Naive thymus-derived CD4-positive, alpha-beta T cell (primary cell): ENCODE measurements at regions not wholly inside any gene's neighbourhood (a gene's known extent, or its start where the extent isn't known, plus 50 kb on each side); places are given as distances from the start of the nearest gene placed in this dataset.

Experiments used
- ATAC-seq: fragments of 150-1000 bp; cut with Tn5 transposase; 2 replicates; pipeline ENCODE4 v1.10.0; 2021; ENCODE audit warnings: mild to moderate bottlenecking, moderate library complexity
- CTCF ChIA-PET: fragments of 350-600 bp; sonication (Branson Sonifier 250); formaldehyde crosslinking; loops from one replicate; lab custom pipeline; 2021; ENCODE audit warnings: antibody characterized with exemption; lab: Charles Lee
- POLR2A ChIA-PET: fragments of 350-600 bp; sonication (Branson Sonifier 250); formaldehyde crosslinking; loops from one replicate; lab custom pipeline; 2021; ENCODE audit warnings: antibody characterized with exemption, inconsistent platforms; lab: Charles Lee
- DNase-seq, 9 donors: peaks; one replicate each; pipeline versions ENCODE4 v3.0.0 to v3.0.0-alpha.2; 2020 to 2022; ENCODE audit warnings: mixed read lengths in 1 of 9
- H3K27ac ChIP-seq: one replicate; pipeline ENCODE4 v1.7.0; 2013; ENCODE audit warnings: mild to moderate bottlenecking, low read depth, low read length, moderate library complexity
- H3K27me3 ChIP-seq, 2 donors: one replicate each; pipeline ENCODE4 v1.7.0; 2013; ENCODE audit warnings: low read length in 2 of 2, mild to moderate bottlenecking in 2 of 2, moderate library complexity in 2 of 2; ENCODE audit not compliant: control insufficient read depth in 2 of 2, insufficient read depth in 2 of 2
- H3K36me3 ChIP-seq, 3 experiments: 1 replicate in 2 of 3; 2 replicates in 1 of 3; pipeline ENCODE4 v1.7.0; 2013; ENCODE audit warnings: low read length in 3 of 3, mild to moderate bottlenecking in 3 of 3, moderate library complexity in 1 of 3; ENCODE audit not compliant: insufficient read depth in 3 of 3, control insufficient read depth in 2 of 3
- H3K4me1 ChIP-seq, 2 donors: one replicate each; pipeline ENCODE4 v1.7.0; 2013; ENCODE audit warnings: low read length in 2 of 2, mild to moderate bottlenecking in 2 of 2, moderate library complexity in 1 of 2; ENCODE audit not compliant: control insufficient read depth in 2 of 2, insufficient read depth in 2 of 2
- H3K4me3 ChIP-seq: 2 replicates; pipeline ENCODE4 v1.7.0; 2013; ENCODE audit warnings: mild to moderate bottlenecking, low read length
- H3K9me3 ChIP-seq, 3 experiments: 1 replicate in 2 of 3; 2 replicates in 1 of 3; pipeline ENCODE4 v1.7.0; 2013; ENCODE audit warnings: low read length in 3 of 3; ENCODE audit not compliant: control insufficient read depth in 2 of 3
- H3K27ac Mint-ChIP-seq, 9 donors: one replicate each; pipeline ENCODE4 v1.8.0; 2020 to 2022; ENCODE audit warnings: mixed read lengths in 9 of 9, mild to moderate bottlenecking in 8 of 9, moderate library complexity in 5 of 9, inconsistent platforms in 2 of 9
- H3K27me3 Mint-ChIP-seq, 5 donors: one replicate each; pipeline ENCODE4 v1.8.0; 2021 to 2022; ENCODE audit warnings: mixed read lengths in 5 of 5, mild to moderate bottlenecking in 1 of 5
- H3K36me3 Mint-ChIP-seq, 5 donors: one replicate each; pipeline ENCODE4 v1.8.0; 2020 to 2022; ENCODE audit warnings: mixed read lengths in 5 of 5, mild to moderate bottlenecking in 3 of 5, inconsistent platforms in 1 of 5
- H3K4me1 Mint-ChIP-seq, 7 donors: one replicate each; pipeline ENCODE4 v1.8.0; 2020 to 2022; ENCODE audit warnings: mixed read lengths in 7 of 7, mild to moderate bottlenecking in 3 of 7, inconsistent platforms in 1 of 7
- H3K4me3 Mint-ChIP-seq, 10 donors: one replicate each; pipeline ENCODE4 v1.8.0; 2020 to 2022; ENCODE audit warnings: mild to moderate bottlenecking in 10 of 10, mixed read lengths in 10 of 10, moderate library complexity in 6 of 10, inconsistent platforms in 2 of 10
- H3K9me3 Mint-ChIP-seq, 11 donors: one replicate each; pipeline ENCODE4 v1.8.0; 2020 to 2022; ENCODE audit warnings: mixed read lengths in 11 of 11, mild to moderate bottlenecking in 4 of 11, inconsistent platforms in 1 of 11, moderate library complexity in 1 of 11
- intact Hi-C, 2 donors: fragments of 100-400 bp; cut with micrococcal nuclease; formaldehyde crosslinking; loops; one replicate each; pipeline ENCODE4 v1.15.1; 2023

DNA sequence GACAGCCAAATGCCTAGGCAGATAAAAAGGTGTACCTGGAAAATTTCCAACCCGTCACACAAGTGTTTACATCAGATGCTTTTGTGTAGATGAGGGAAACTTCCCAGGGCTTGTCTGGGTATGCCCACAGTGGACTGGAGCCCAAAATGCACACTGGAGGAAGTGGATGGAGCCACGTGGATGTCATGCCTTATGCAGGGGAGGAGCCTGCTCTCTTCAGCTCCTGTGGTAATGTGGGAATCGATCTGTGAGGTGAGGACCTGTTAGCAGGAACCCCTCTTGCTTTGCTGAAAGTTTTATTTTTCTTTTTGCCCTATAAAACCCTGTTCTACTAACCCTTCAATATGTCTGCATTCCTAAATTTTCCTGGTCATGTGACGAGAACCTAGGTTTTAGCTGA is 439.2 kb upstream of the CDH9 start:
- CTCF ChIA-PET: no interaction called here
- H3K27me3 ChIP-seq: no peaks in the 10 kb centered on the region
- H3K36me3 Mint-ChIP-seq: no peaks in the 10 kb centered on the region
- ATAC-seq: no peak
- H3K36me3 ChIP-seq: no peaks in the 10 kb centered on the region
- no peak overlapping the region for H3K4me3 ChIP-seq
- POLR2A ChIA-PET: no interaction called here
- H3K4me3 Mint-ChIP-seq: no peak overlapping the region
- no peaks in the 10 kb centered on the region for H3K4me1 ChIP-seq
- H3K4me1 Mint-ChIP-seq: no peaks in the 10 kb centered on the region
- intact Hi-C loops: no loop called here
- H3K9me3 ChIP-seq: peaks cover 0 to 7% (median 0%) of the 10 kb centered on the region in 3 experiments
- H3K27ac ChIP-seq: no peak overlapping the region
- H3K27me3 Mint-ChIP-seq: no peaks in the 10 kb centered on the region
- no peak overlapping the region for H3K27ac Mint-ChIP-seq
- DNase-seq: no peak
- H3K9me3 Mint-ChIP-seq: peaks cover 3 to 40% (median 8%) of the 10 kb centered on the region in 11 donors

- Histone ChIP-seq H3K4me3 (no peak overlapping the region), H3K27me3 (no peaks in the 10 kb centered on the region), H3K36me3 (no peaks in the 10 kb centered on the region), H3K27ac (no peak overlapping the region), H3K4me1 (no peaks in the 10 kb centered on the region), H3K9me3 (peaks cover 0 to 4% (median 0%) of the 10 kb centered on the region in 3 experiments)
- intact Hi-C loops: no loop called here
- no peak overlapping the region for H3K4me3 Mint-ChIP-seq
- DNase-seq: no peak
- peaks cover 3 to 45% (median 11%) of the 10 kb centered on the region in 11 donors for H3K9me3 Mint-ChIP-seq
- no peak overlapping the region for H3K27ac Mint-ChIP-seq
- no peaks in the 10 kb centered on the region for H3K27me3 Mint-ChIP-seq
- ATAC-seq: no peak
- no peaks in the 10 kb centered on the region for H3K4me1 Mint-ChIP-seq
- CTCF ChIA-PET: no interaction called here
- peaks cover 0 to 2% (median 0%) of the 10 kb centered on the region in 5 donors for H3K36me3 Mint-ChIP-seq
- POLR2A ChIA-PET: no interaction called here
Measured at GRCh38 chr5:27476356-27476988, 438.1 kb upstream of the CDH9 start.

GRCh38 chr5:27475063-27475462 is 436.7 kb upstream of the CDH9 start:
- Histone ChIP-seq H3K36me3 (no peaks in the 10 kb centered on the region), H3K27ac (no peak overlapping the region), H3K9me3 (peaks cover 0 to 4% (median 0%) of the 10 kb centered on the region in 3 experiments), H3K4me3 (no peak overlapping the region), H3K4me1 (no peaks in the 10 kb centered on the region), H3K27me3 (no peaks in the 10 kb centered on the region)
- Mint-ChIP-seq H3K36me3 (peaks cover 0 to 2% (median 0%) of the 10 kb centered on the region in 5 donors), H3K4me1 (no peaks in the 10 kb centered on the region), H3K4me3 (peak overlapping the region in 1 of 10 donors; percentile 20), H3K27ac (no peak overlapping the region), H3K27me3 (no peaks in the 10 kb centered on the region), H3K9me3 (peaks cover 3 to 45% (median 9%) of the 10 kb centered on the region in 11 donors)
- CTCF ChIA-PET: no interaction called here
- intact Hi-C loops: no loop called here
- POLR2A ChIA-PET: no interaction called here
- ATAC-seq (no peak), DNase-seq (no peak)

- H3K27me3 Mint-ChIP-seq: no peaks in the 10 kb centered on the region
- ATAC-seq: no peak
- DNase-seq: no peak
- Histone ChIP-seq H3K9me3 (peaks cover 0 to 4% (median 0%) of the 10 kb centered on the region in 3 experiments), H3K4me3 (no peak overlapping the region), H3K27me3 (no peaks in the 10 kb centered on the region), H3K27ac (no peak overlapping the region), H3K36me3 (no peaks in the 10 kb centered on the region), H3K4me1 (no peaks in the 10 kb centered on the region)
- H3K4me3 Mint-ChIP-seq: no peak overlapping the region
- H3K9me3 Mint-ChIP-seq: peaks cover 3 to 42% (median 9%) of the 10 kb centered on the region in 11 donors
- H3K36me3 Mint-ChIP-seq: peaks cover 0 to 2% (median 0%) of the 10 kb centered on the region in 5 donors
- CTCF ChIA-PET: no interaction called here
- POLR2A ChIA-PET: no interaction called here
- H3K4me1 Mint-ChIP-seq: no peaks in the 10 kb centered on the region
- intact Hi-C loops: no loop called here
- H3K27ac Mint-ChIP-seq: no peak overlapping the region
Measured at GRCh38 chr5:27474395-27474794, 436.0 kb upstream of the CDH9 start.

DNA sequence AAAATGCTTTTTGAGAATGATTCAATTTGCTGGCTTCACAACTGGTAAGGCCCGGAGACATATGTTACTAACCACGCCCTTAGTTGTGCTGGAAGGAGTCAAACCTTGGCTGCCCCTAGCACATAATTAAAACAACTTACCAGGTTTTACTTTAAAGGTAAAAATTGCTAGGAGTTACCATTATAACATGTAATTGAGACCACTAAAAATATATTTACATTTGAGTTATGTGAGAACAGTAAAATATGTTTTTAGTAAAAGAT is 435.6 kb upstream of the CDH9 start:
- no peak overlapping the region for H3K4me3 Mint-ChIP-seq
- no peak overlapping the region for H3K27ac Mint-ChIP-seq
- H3K9me3 Mint-ChIP-seq: peaks cover 3 to 42% (median 9%) of the 10 kb centered on the region in 11 donors
- DNase-seq (no peak), ATAC-seq (no peak)
- H3K9me3 ChIP-seq: peaks cover 0 to 4% (median 0%) of the 10 kb centered on the region in 3 experiments
- peaks cover 0 to 2% (median 0%) of the 10 kb centered on the region in 5 donors for H3K36me3 Mint-ChIP-seq
- H3K4me3 ChIP-seq: no peak overlapping the region
- intact Hi-C loops: no loop called here
- no peaks in the 10 kb centered on the region for H3K36me3 ChIP-seq
- H3K4me1 Mint-ChIP-seq: no peaks in the 10 kb centered on the region
- no peaks in the 10 kb centered on the region for H3K27me3 ChIP-seq
- CTCF ChIA-PET: no interaction called here
- no peak overlapping the region for H3K27ac ChIP-seq
- no peaks in the 10 kb centered on the region for H3K27me3 Mint-ChIP-seq
- no peaks in the 10 kb centered on the region for H3K4me1 ChIP-seq
- POLR2A ChIA-PET: no interaction called here

DNA sequence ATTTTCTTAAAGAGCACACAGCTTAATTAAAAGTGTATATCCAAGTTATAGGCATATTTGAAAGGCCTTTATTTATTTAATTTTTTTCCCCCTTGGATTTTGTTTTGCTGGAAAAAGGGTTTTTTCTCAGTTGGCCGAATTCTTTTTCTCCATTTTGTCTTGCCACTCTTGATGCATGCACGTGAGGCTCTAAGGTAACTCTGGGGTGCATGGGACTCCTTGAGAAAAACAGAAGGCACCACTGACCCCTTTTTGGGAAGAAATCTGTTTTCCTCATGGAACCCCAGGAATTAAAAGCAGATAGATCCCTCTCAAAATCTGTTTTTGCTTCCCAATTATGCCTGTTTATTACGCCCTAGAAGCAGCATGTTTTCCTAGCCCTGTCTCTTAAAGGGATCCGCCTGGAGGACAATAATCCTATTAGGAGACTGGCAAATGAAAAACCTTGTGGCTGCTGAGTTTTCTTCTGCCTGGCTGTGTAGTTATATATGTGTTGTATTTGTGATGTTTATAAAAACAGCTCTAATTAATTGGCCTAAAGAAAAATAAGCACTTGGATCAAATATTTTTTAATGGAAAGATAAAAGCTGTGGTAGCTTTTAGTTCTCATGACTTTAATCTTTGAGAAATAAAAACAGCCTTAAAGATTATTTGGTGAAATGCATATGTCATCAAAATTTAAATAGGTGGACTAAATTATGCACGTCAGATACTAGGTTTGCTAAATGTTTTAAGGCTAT is 435.1 kb upstream of the CDH9 start:
- H3K9me3 ChIP-seq: peaks cover 0 to 4% (median 0%) of the 10 kb centered on the region in 3 experiments
- Mint-ChIP-seq H3K27me3 (no peaks in the 10 kb centered on the region), H3K4me3 (peak overlapping the region in 1 of 10 donors; percentile 40), H3K36me3 (peaks cover 0 to 2% (median 0%) of the 10 kb centered on the region in 5 donors), H3K27ac (no peak overlapping the region), H3K4me1 (no peaks in the 10 kb centered on the region), H3K9me3 (peaks cover 2 to 42% (median 9%) of the 10 kb centered on the region in 11 donors)
- no peaks in the 10 kb centered on the region for H3K4me1 ChIP-seq
- CTCF ChIA-PET: no interaction called here
- intact Hi-C loops: no loop called here
- H3K36me3 ChIP-seq: no peaks in the 10 kb centered on the region
- POLR2A ChIA-PET: no interaction called here
- no peaks in the 10 kb centered on the region for H3K27me3 ChIP-seq
- H3K4me3 ChIP-seq: no peak overlapping the region
- ATAC-seq (no peak), DNase-seq (no peak)
- no peak overlapping the region for H3K27ac ChIP-seq

DNA sequence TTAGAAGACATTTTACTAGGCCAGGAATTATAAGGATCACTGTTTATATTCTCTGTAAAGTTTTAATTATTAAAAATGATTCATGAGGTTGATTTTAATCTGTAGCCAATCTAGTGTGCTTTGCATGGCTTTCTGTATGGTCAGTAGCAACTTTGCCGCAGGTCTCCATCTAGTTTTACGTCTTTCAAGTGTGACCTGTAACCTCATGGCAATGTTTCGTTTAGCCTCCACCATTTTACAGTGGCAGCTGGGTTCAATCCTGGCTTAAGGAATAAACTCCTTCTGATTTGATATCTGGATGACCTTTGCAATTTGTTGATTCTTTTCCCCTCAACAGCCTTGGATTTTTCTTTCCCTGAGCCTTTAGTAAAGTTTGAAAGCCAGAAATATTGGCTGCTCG is 434.5 kb upstream of the CDH9 start:
- no peaks in the 10 kb centered on the region for H3K36me3 ChIP-seq
- no peak overlapping the region for H3K4me3 ChIP-seq
- Mint-ChIP-seq H3K9me3 (peaks cover under 1 to 37% (median 6%) of the 10 kb centered on the region in 11 donors), H3K27ac (no peak overlapping the region), H3K27me3 (no peaks in the 10 kb centered on the region), H3K4me3 (peak overlapping the region in 1 of 10 donors; percentile 20), H3K36me3 (peaks cover 0 to 2% (median 0%) of the 10 kb centered on the region in 5 donors), H3K4me1 (no peaks in the 10 kb centered on the region)
- H3K4me1 ChIP-seq: no peaks in the 10 kb centered on the region
- CTCF ChIA-PET: no interaction called here
- H3K27ac ChIP-seq: no peak overlapping the region
- H3K27me3 ChIP-seq: no peaks in the 10 kb centered on the region
- DNase-seq (no peak), ATAC-seq (no peak)
- POLR2A ChIA-PET: no interaction called here
- H3K9me3 ChIP-seq: peaks cover 0 to 4% (median 0%) of the 10 kb centered on the region in 3 experiments
- intact Hi-C loops: no loop called here
